Peyer's patch (tissue), 4 donors: ENCODE measurements at regions not wholly inside any gene's neighbourhood (a gene's known extent, or its start where the extent isn't known, plus 50 kb on each side); places are given as distances from the start of the nearest gene placed in this dataset.
A peak's percentile ranks its signal among the peaks of the same experiment; 100 is the strongest.

Experiments used
- DNase-seq, 3 donors: peaks; one replicate each; pipeline ENCODE4 v3.0.0-alpha.2; 2017 to 2019
- H3K27ac ChIP-seq, 4 donors: fragments of 200-600 bp; sonication (generic); one replicate each; pipeline ENCODE4 v1.5.1; 2016 to 2019
- H3K27me3 ChIP-seq, 2 donors: fragments of 200-600 bp; sonication (generic); one replicate each; pipeline ENCODE4 v1.5.1; 2019
- H3K36me3 ChIP-seq, 3 donors: fragments of 200-600 bp; sonication (generic); one replicate each; pipeline ENCODE4 v1.5.1; 2016 to 2019
- H3K4me1 ChIP-seq, 4 donors: fragments of 200-600 bp; sonication (generic); one replicate each; pipeline ENCODE4 v1.5.1; 2016 to 2019
- H3K4me3 ChIP-seq, 4 donors: fragments of 200-600 bp; sonication (generic); 1 replicate in 3 of 4; 2 replicates in 1 of 4; pipeline ENCODE4 v1.5.1; 2016 to 2019; ENCODE audit warnings: mild to moderate bottlenecking in 1 of 4
- H3K9me3 ChIP-seq, 4 donors: fragments of 200-600 bp; sonication (generic); one replicate each; pipeline ENCODE4 v1.5.1; 2016 to 2019; ENCODE audit warnings: mild to moderate bottlenecking in 1 of 4
- POLR2A ChIP-seq, 2 donors: fragments of 450-650 bp; IDR thresholded peaks; one replicate each; pipeline ENCODE4 v1.5.1; 2017; ENCODE audit warnings: antibody characterized with exemption in 2 of 2, mild to moderate bottlenecking in 2 of 2, moderate library complexity in 2 of 2
- TF ChIP-seq, protein P1 (sequence below), 6 experiments: fragments of 450-650 bp in 4 of 6; fragments of 200-600 bp in 2 of 6; sonication (generic) in 1 of 6; IDR thresholded peaks; one replicate each; pipeline ENCODE4 v1.5.1; 2017 to 2019; ENCODE audit warnings: antibody characterized with exemption in 6 of 6, mild to moderate bottlenecking in 3 of 6, moderate library complexity in 1 of 6

DNA sequence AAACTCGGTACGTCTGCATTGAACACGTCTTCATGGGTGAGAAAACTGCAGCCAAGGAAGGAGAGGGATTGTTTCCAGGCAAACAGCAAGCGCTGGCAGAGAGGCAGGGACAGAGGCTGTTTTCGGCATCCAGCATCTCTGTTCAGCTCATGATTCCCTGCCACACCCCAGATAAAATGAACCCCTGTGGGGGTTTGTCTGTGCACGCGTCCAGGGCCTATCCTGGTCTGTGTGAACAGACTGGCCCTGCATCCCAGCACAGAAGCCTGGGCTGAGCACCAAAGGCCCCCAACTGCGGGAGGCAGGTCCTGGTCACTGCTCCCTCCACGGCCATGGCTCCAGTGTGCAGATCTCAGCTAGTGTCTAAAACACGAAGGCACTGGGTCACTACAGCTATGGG, 83.3 kb upstream of the FAM20C start:
- TF ChIP-seq, protein P1, sequence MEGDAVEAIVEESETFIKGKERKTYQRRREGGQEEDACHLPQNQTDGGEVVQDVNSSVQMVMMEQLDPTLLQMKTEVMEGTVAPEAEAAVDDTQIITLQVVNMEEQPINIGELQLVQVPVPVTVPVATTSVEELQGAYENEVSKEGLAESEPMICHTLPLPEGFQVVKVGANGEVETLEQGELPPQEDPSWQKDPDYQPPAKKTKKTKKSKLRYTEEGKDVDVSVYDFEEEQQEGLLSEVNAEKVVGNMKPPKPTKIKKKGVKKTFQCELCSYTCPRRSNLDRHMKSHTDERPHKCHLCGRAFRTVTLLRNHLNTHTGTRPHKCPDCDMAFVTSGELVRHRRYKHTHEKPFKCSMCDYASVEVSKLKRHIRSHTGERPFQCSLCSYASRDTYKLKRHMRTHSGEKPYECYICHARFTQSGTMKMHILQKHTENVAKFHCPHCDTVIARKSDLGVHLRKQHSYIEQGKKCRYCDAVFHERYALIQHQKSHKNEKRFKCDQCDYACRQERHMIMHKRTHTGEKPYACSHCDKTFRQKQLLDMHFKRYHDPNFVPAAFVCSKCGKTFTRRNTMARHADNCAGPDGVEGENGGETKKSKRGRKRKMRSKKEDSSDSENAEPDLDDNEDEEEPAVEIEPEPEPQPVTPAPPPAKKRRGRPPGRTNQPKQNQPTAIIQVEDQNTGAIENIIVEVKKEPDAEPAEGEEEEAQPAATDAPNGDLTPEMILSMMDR (IDR thresholded peaks at IDR 0.05) = no peak
- TF ChIP-seq POLR2A (IDR thresholded peaks at IDR 0.05) = no peak
- Histone ChIP-seq H3K27me3 (no peaks in the 10 kb centered on the region), H3K4me3 (no peak overlapping the region), H3K9me3 (no peaks in the 10 kb centered on the region), H3K36me3 (no peaks in the 10 kb centered on the region), H3K4me1 (no peaks in the 10 kb centered on the region), H3K27ac (no peak overlapping the region)
- no peak for DNase-seq

GRCh38 chr7:109898-110556, 82.3 kb upstream of the FAM20C start:
- Histone ChIP-seq H3K4me1 (no peaks in the 10 kb centered on the region), H3K9me3 (no peaks in the 10 kb centered on the region), H3K27ac (no peak overlapping the region), H3K36me3 (no peaks in the 10 kb centered on the region), H3K27me3 (no peaks in the 10 kb centered on the region), H3K4me3 (no peak overlapping the region)
- DNase-seq = peak in 1 of 3 donors; percentile 2
- TF ChIP-seq, protein P1 (IDR thresholded peaks at IDR 0.05) = no peak
- no peak for TF ChIP-seq POLR2A (IDR thresholded peaks at IDR 0.05)

DNA sequence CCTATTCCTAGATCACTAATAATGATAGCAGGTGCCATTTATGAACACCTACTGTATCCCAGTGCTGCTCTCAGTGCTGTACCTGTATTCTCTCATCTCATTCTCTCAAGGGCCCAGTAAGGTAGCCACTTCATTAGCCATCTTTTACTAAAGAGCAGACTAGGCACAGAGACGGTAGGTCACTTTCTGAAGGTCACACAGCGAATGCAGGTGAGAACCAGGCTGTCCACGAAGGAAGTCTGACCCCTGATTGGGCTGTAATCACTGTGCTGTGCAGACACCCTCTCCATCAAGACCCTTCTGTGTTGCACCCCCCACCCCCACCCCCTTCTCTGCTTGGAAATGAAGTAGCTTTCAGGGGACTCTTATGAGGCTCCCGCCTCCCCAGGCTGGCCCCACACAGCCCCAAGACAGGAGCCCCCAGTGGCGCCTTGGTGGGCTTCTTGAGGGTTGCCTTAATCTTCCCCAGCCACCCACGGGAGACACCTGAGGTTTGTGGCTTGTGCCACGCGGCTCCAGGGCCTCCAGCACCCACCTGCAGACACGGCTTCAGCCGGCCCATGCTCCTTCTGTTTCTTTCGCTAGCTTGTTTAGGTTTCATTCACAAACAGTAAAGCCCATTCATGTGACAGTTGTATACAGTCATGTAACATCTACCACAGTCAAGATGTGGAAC, 81.7 kb upstream of the FAM20C start:
- Histone ChIP-seq H3K36me3 (no peaks in the 10 kb centered on the region), H3K4me1 (no peaks in the 10 kb centered on the region), H3K9me3 (no peaks in the 10 kb centered on the region), H3K27ac (no peak overlapping the region), H3K4me3 (no peak overlapping the region), H3K27me3 (no peaks in the 10 kb centered on the region)
- TF ChIP-seq POLR2A (IDR thresholded peaks at IDR 0.05) = no peak
- TF ChIP-seq, protein P1 (IDR thresholded peaks at IDR 0.05) = no peak
- no peak for DNase-seq

GRCh38 chr7:111591-111990, 80.8 kb upstream of the FAM20C start:
- no peaks in the 10 kb centered on the region for H3K4me1 ChIP-seq
- no peak overlapping the region for H3K27ac ChIP-seq
- H3K36me3 ChIP-seq = no peaks in the 10 kb centered on the region
- no peaks in the 10 kb centered on the region for H3K9me3 ChIP-seq
- H3K4me3 ChIP-seq = no peak overlapping the region
- no peak for DNase-seq
- TF ChIP-seq POLR2A (IDR thresholded peaks at IDR 0.05) = no peak
- TF ChIP-seq, protein P1 (IDR thresholded peaks at IDR 0.05) = no peak
- no peaks in the 10 kb centered on the region for H3K27me3 ChIP-seq

DNA sequence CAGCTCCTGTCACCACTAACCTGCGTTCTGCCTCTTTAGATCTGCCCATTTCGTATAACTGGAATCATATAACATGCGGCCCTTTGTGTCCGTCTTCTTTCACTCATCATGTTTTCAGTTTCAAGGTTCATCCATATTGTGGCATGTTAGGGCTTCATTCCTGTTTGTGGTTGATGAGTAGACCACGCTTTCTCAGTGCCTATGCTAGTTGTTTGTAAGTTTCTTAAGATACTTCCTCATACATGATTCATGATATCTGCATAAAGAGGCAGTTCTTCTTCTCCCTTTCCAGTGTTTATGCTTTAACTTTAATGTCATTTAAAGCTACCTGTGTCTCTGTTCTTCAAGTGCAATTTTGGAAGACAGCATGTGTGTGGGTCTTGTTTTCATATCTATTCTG, 79.5 kb upstream of the FAM20C start:
- H3K4me1 ChIP-seq = no peaks in the 10 kb centered on the region
- TF ChIP-seq POLR2A (IDR thresholded peaks at IDR 0.05) = no peak
- TF ChIP-seq, protein P1 (IDR thresholded peaks at IDR 0.05) = no peak
- DNase-seq = no peak

More for the DNA sequence above, 79.5 kb upstream of the FAM20C start:
- Histone ChIP-seq H3K4me3 (no peak overlapping the region), H3K9me3 (no peaks in the 10 kb centered on the region), H3K27ac (no peak overlapping the region), H3K27me3 (no peaks in the 10 kb centered on the region), H3K36me3 (no peaks in the 10 kb centered on the region)
